T47D (cell line): ENCODE measurements at regions not wholly inside any gene's neighbourhood (a gene's known extent, or its start where the extent isn't known, plus 50 kb on each side); places are given as distances from the start of the nearest gene placed in this dataset.
A peak's percentile ranks its signal among the peaks of the same experiment; 100 is the strongest.
"Not testable (repeated sequence)": the region's sequence is repeated elsewhere in the genome, so short reads cannot be mapped to it uniquely, and the experiment has no call there.

ENCODE experiments used
- DNase-seq, 2 experiments: peaks; one replicate each; pipeline versions ENCODE4 v3.0.0 to v3.0.0-alpha.2; 2011 to 2012; ENCODE audit warnings: low read depth in 1 of 2, low spot score in 1 of 2
- JUND ChIP-seq: IDR thresholded peaks from 2 replicates; pipeline ENCODE4 v1.6.1; 2012; ENCODE audit warnings: low read depth
- in situ Hi-C: cut with HindIII; loops from 2 replicates; pipeline ENCODE4 v1.10.0; 2016; ENCODE audit warnings: low sequenced_read_pairs, low pct_unique_long_range_greater_than_20kb

GRCh38 chr11:90635151-90635550 is 412.3 kb upstream of the CHORDC1 start:
- no peak for DNase-seq
- in situ Hi-C loops = no loop called here
- TF ChIP-seq JUND = no peak

GRCh38 chr11:90630176-90630575 is 407.3 kb upstream of the CHORDC1 start:
- no peak for TF ChIP-seq JUND
- in situ Hi-C loops = no loop called here
- DNase-seq = no peak

GRCh38 chr11:90629229-90629806 is 406.5 kb upstream of the CHORDC1 start:
- no peak for DNase-seq
- in situ Hi-C loops = no loop called here
- TF ChIP-seq JUND = no peak

- no peak for DNase-seq
- TF ChIP-seq JUND = no peak
- in situ Hi-C loops = no loop called here
Measured at GRCh38 chr11:90614318-90614717, 391.5 kb upstream of the CHORDC1 start.

GRCh38 chr11:90613037-90613436 is 390.2 kb upstream of the CHORDC1 start:
- DNase-seq, in situ Hi-C loops: not testable (repeated sequence)

GRCh38 chr11:90606721-90607120 is 383.9 kb upstream of the CHORDC1 start:
- no peak for TF ChIP-seq JUND
- in situ Hi-C loops = no loop called here
- DNase-seq = no peak

GRCh38 chr11:90601261-90601660 is 378.4 kb upstream of the CHORDC1 start:
- no peak for TF ChIP-seq JUND
- in situ Hi-C loops = no loop called here
- DNase-seq = no peak

- no peak for TF ChIP-seq JUND
- peak in 1 of 2 experiments; percentile 45 for DNase-seq
- in situ Hi-C loops = no loop called here
Measured at GRCh38 chr11:90594658-90595057, 371.8 kb upstream of the CHORDC1 start.

GRCh38 chr11:90593099-90593498 is 370.2 kb upstream of the CHORDC1 start:
- in situ Hi-C loops = no loop called here
- DNase-seq = no peak
- TF ChIP-seq JUND = no peak

- DNase-seq = no peak
- in situ Hi-C loops = no loop called here
- no peak for TF ChIP-seq JUND
Measured at GRCh38 chr11:90590286-90590685, 367.4 kb upstream of the CHORDC1 start.

GRCh38 chr11:90589735-90590134 is 366.9 kb upstream of the CHORDC1 start:
- TF ChIP-seq JUND = no peak
- in situ Hi-C loops = no loop called here
- no peak for DNase-seq

GRCh38 chr11:90587896-90588295 is 365.0 kb upstream of the CHORDC1 start:
- TF ChIP-seq JUND = no peak
- DNase-seq = no peak
- in situ Hi-C loops = no loop called here

GRCh38 chr11:90585491-90585890 is 362.6 kb upstream of the CHORDC1 start:
- no peak for TF ChIP-seq JUND
- in situ Hi-C loops = no loop called here
- no peak for DNase-seq

- in situ Hi-C loops, DNase-seq: not testable (repeated sequence)
Measured at GRCh38 chr11:90582999-90583398, 360.1 kb upstream of the CHORDC1 start.
